Panc1 (cell line): ENCODE measurements at regions not wholly inside any gene's neighbourhood (a gene's known extent, or its start where the extent isn't known, plus 50 kb on each side); places are given as distances from the start of the nearest gene placed in this dataset.

ENCODE experiments used
- ATAC-seq: fragments of 200-7000 bp; cut with Tn5 transposase; 2 replicates; pipeline ENCODE4 v1.9.1; 2020; ENCODE audit warnings: mild to moderate bottlenecking, moderate library complexity
- BruUV-seq: library from RNA; stranded (reverse); fragments of 400-500 nt; replicated peaks from 2 replicates; lab custom pipeline; 2021; lab: Mats Ljungman, UMichigan
- CTCF ChIA-PET: fragments of 300-600 bp; sonication (Branson Sonifier 250); formaldehyde crosslinking; loops from one replicate; lab custom pipeline; 2022; ENCODE audit warnings: antibody characterized with exemption; lab: Charles Lee
- POLR2A ChIA-PET: fragments of 300-600 bp; sonication (Branson Sonifier 250); formaldehyde crosslinking; loops from one replicate; lab custom pipeline; 2022; ENCODE audit warnings: antibody characterized with exemption; lab: Charles Lee
- DNase-seq: peaks from one replicate; pipeline ENCODE4 v3.0.0-alpha.2; 2010; ENCODE audit warnings: low read depth, low spot score
- H3K27ac ChIP-seq: 2 replicates; pipeline ENCODE4 v1.5.1; 2011; ENCODE audit warnings: mild to moderate bottlenecking, low read length, inconsistent platforms
- H3K27me3 ChIP-seq: fragments of 200-500 bp; sonication (Bioruptor generic); 2 replicates; pipeline ENCODE4 v1.6.0; 2014; ENCODE audit warnings: low read length, inconsistent platforms; ENCODE audit not compliant: control insufficient read depth, insufficient read depth
- H3K36me3 ChIP-seq: fragments of 200-500 bp; sonication (Bioruptor generic); 2 replicates; pipeline ENCODE4 v1.5.1; 2014; ENCODE audit warnings: inconsistent platforms, mild to moderate bottlenecking, low read length, moderate library complexity; ENCODE audit not compliant: control insufficient read depth, insufficient read depth
- H3K4me1 ChIP-seq: 2 replicates; pipeline ENCODE4 v1.5.1; 2011; ENCODE audit warnings: inconsistent platforms, mild to moderate bottlenecking, low read length, moderate library complexity; ENCODE audit not compliant: control insufficient read depth, insufficient read depth
- H3K4me3 ChIP-seq, 2 experiments: 2 replicates each; pipeline ENCODE4 v1.5.1; 2011 to 2012; ENCODE audit warnings: low read depth in 2 of 2, low read length in 2 of 2, mild to moderate bottlenecking in 2 of 2, inconsistent platforms in 1 of 2, moderate library complexity in 1 of 2
- H3K9me3 ChIP-seq: fragments of 200-500 bp; sonication (Bioruptor generic); 2 replicates; pipeline ENCODE4 v1.5.1; 2014; ENCODE audit warnings: low read depth, mild to moderate bottlenecking, inconsistent platforms, low read length, moderate library complexity; ENCODE audit not compliant: control insufficient read depth, insufficient read depth
- POLR2AphosphoS5 ChIP-seq: IDR thresholded peaks from 2 replicates; pipeline ENCODE4 v1.6.1; 2012; ENCODE audit warnings: mild to moderate bottlenecking, low read depth, low read length, moderate library complexity
- SIN3A ChIP-seq: IDR thresholded peaks from 2 replicates; pipeline ENCODE4 v1.6.1; 2012; ENCODE audit warnings: low read depth, mild to moderate bottlenecking, low read length, moderate library complexity, borderline replicate concordance; ENCODE audit not compliant: insufficient read depth
- TCF7L2 ChIP-seq: IDR thresholded peaks from 2 replicates; pipeline ENCODE4 v1.6.1; 2011; ENCODE audit warnings: mild to moderate bottlenecking, low read depth, low read length, inconsistent platforms
- in situ Hi-C: cut with HindIII; loops from 2 replicates; pipeline ENCODE4 v1.10.0; 2016; ENCODE audit warnings: low sequenced_read_pairs, low pct_unique_long_range_greater_than_20kb
- intact Hi-C: fragments of 100-400 bp; cut with micrococcal nuclease; formaldehyde crosslinking; loops from one replicate; pipeline ENCODE4 v1.10.0; 2022; ENCODE audit not compliant: unreplicated experiment
- TF ChIP-seq, protein P1 (sequence below): fragments of 450-650 bp; IDR thresholded peaks from 2 replicates; pipeline ENCODE4 v1.5.1; 2017; ENCODE audit warnings: mild to moderate bottlenecking
- TF ChIP-seq, protein P2 (sequence below), 2 experiments: IDR thresholded peaks; 2 replicates each; pipeline ENCODE4 v1.6.1; 2011 to 2012; ENCODE audit warnings: low read depth in 2 of 2, control low read depth in 1 of 2, low read length in 1 of 2, mild to moderate bottlenecking in 1 of 2, moderate library complexity in 1 of 2; ENCODE audit not compliant: insufficient read depth in 1 of 2

DNA sequence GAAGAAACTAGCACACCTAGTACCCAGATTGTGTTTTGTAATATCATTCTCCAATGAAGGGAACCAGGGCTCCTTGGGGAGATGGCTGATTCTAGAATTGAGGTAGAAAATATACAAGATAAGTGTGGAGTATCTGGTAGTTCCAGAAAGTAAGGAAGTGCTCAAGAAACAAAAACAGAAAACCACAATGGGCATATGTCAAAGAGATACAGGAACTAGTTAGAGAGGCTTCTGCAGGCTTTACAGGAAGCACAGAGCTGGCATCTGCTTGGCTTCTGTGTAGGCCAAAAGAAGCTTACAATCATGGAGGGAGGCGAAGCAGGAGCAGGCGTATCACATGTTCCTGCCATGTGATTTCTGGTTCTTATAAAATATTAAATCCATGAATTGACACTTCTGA, 105.7 kb upstream of the TMEM161B start:
- BruUV-seq = no TSS peak

DNA sequence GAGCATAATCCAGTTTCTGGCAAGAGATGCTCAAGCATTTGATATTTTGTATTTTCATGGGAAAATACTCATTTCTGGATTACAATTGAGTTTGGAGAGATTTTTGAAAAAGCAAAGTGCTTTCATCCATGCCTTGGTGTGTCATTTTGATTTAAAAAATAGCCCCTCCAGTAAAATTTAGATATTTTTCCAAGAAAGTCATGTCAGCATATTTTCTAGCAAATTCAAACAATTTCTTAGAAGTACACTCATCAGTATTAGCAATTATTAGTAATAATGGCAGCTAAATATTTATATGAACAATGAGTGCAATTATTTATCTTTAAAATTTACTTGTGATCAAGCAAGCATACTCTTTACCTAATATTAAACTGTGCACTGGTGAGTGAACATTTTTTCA, 102.2 kb upstream of the TMEM161B start:
- CTCF ChIA-PET = no interaction called here
- no peak for ATAC-seq
- no peaks in the 10 kb centered on the region; the same call in 1 of the 2 replicates for H3K27me3 ChIP-seq
- in situ Hi-C loops (no loop called here), intact Hi-C loops (no loop called here)
- H3K4me3 ChIP-seq = no peak overlapping the region
- no peaks in the 10 kb centered on the region for H3K9me3 ChIP-seq
- POLR2A ChIA-PET = no interaction called here
- H3K27ac ChIP-seq = no peak overlapping the region
- no peak for DNase-seq
- H3K4me1 ChIP-seq = no peaks in the 10 kb centered on the region
- no TSS peak for BruUV-seq
- TF ChIP-seq, protein P1, sequence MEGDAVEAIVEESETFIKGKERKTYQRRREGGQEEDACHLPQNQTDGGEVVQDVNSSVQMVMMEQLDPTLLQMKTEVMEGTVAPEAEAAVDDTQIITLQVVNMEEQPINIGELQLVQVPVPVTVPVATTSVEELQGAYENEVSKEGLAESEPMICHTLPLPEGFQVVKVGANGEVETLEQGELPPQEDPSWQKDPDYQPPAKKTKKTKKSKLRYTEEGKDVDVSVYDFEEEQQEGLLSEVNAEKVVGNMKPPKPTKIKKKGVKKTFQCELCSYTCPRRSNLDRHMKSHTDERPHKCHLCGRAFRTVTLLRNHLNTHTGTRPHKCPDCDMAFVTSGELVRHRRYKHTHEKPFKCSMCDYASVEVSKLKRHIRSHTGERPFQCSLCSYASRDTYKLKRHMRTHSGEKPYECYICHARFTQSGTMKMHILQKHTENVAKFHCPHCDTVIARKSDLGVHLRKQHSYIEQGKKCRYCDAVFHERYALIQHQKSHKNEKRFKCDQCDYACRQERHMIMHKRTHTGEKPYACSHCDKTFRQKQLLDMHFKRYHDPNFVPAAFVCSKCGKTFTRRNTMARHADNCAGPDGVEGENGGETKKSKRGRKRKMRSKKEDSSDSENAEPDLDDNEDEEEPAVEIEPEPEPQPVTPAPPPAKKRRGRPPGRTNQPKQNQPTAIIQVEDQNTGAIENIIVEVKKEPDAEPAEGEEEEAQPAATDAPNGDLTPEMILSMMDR = no peak
- no peak for TF ChIP-seq TCF7L2
- no peaks in the 10 kb centered on the region for H3K36me3 ChIP-seq

More for the DNA sequence above, 105.7 kb upstream of the TMEM161B start:
- no peaks in the 10 kb centered on the region for H3K27me3 ChIP-seq
- no peak overlapping the region for H3K27ac ChIP-seq
- ATAC-seq = no peak
- CTCF ChIA-PET = no interaction called here
- in situ Hi-C loops (no loop called here), intact Hi-C loops (no loop called here)
- POLR2A ChIA-PET = no interaction called here
- H3K4me1 ChIP-seq = no peaks in the 10 kb centered on the region
- no peaks in the 10 kb centered on the region for H3K9me3 ChIP-seq
- no peak overlapping the region for H3K4me3 ChIP-seq
- no peak for DNase-seq
- no peaks in the 10 kb centered on the region for H3K36me3 ChIP-seq
- TF ChIP-seq SIN3A (no peak), POLR2AphosphoS5 (no peak), TCF7L2 (no peak)
- TF ChIP-seq, protein P2, sequence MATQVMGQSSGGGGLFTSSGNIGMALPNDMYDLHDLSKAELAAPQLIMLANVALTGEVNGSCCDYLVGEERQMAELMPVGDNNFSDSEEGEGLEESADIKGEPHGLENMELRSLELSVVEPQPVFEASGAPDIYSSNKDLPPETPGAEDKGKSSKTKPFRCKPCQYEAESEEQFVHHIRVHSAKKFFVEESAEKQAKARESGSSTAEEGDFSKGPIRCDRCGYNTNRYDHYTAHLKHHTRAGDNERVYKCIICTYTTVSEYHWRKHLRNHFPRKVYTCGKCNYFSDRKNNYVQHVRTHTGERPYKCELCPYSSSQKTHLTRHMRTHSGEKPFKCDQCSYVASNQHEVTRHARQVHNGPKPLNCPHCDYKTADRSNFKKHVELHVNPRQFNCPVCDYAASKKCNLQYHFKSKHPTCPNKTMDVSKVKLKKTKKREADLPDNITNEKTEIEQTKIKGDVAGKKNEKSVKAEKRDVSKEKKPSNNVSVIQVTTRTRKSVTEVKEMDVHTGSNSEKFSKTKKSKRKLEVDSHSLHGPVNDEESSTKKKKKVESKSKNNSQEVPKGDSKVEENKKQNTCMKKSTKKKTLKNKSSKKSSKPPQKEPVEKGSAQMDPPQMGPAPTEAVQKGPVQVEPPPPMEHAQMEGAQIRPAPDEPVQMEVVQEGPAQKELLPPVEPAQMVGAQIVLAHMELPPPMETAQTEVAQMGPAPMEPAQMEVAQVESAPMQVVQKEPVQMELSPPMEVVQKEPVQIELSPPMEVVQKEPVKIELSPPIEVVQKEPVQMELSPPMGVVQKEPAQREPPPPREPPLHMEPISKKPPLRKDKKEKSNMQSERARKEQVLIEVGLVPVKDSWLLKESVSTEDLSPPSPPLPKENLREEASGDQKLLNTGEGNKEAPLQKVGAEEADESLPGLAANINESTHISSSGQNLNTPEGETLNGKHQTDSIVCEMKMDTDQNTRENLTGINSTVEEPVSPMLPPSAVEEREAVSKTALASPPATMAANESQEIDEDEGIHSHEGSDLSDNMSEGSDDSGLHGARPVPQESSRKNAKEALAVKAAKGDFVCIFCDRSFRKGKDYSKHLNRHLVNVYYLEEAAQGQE (IDR thresholded peaks at IDR 0.05; ENCODE audit: insufficient read depth in 1 of 2, low read depth in 2 of 2, low read length in 1 of 2) = no peak
- TF ChIP-seq, protein P1 = no peak
